Stimulated activated CD8-positive, alpha-beta memory T cell treated with anti-CD3 and anti-CD28 coated beads, Interleukin-7, amount 100 ng/mL, for 48 hours (primary cell): ENCODE measurements at regions not wholly inside any gene's neighbourhood (a gene's known extent, or its start where the extent isn't known, plus 50 kb on each side); places are given as distances from the start of the nearest gene placed in this dataset.
"Not testable (repeated sequence)": the region's sequence is repeated elsewhere in the genome, so short reads cannot be mapped to it uniquely, and the experiment has no call there.

Source experiments
- DNase-seq, 2 donors: peaks; one replicate each; pipeline ENCODE4 v3.0.0-alpha.2; 2020; ENCODE audit warnings: low read depth in 1 of 2; ENCODE audit errors: extremely low read depth in 1 of 2

DNA sequence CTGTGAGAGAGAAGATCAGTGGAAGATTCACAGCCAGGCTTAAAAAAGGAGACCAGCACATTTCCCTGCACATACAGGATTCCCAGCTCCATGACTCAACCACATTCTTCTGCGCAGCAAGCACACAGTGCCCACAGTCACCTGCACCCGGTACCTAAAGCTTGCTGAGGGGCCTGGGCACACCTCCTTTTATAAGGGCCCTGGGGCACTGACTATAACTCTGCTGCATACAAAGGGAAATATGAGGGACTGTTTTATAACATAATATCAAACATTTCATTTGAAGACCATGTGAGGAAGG lies 322.9 kb downstream of the DAD1 start:
- DNase-seq, result no peak

DNA sequence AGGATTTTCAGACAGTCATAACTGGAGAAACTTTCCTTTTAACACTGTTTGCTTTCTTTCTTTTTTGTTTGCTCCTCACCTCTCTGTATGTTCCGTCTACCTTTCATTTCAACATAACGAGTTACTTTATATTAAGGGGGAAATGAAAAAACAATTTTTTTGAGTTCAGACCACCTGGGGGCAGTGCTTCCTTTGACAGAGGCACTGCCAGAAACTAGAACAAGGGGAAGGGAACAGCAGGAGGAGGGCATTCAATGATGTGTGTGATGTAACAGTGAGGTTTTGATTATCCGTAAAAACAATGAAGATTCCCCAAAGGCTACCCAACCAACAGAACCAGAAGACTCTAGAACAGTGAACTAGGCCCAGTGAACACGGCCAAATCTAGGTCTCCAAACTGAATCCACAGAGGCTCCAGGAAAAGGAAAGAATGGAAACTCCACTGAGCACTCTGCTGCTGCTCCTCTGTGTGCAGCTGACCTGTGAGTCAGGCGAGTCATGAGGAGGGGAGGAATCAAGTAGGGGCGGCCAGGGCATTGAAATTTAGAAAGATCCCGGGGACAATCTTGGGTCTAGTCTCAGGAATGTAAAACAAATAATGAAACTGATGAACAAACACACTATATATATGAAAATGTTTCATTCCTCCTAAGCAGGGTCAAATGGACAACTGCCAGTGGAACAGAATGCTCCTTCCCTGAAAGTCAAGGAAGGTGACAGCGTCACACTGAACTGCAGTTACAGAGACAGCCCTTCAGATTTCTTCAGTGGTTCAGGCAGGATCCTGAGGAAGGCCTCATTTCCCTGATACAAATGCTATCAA lies 323.5 kb downstream of the DAD1 start:
- no peak for DNase-seq

DNA sequence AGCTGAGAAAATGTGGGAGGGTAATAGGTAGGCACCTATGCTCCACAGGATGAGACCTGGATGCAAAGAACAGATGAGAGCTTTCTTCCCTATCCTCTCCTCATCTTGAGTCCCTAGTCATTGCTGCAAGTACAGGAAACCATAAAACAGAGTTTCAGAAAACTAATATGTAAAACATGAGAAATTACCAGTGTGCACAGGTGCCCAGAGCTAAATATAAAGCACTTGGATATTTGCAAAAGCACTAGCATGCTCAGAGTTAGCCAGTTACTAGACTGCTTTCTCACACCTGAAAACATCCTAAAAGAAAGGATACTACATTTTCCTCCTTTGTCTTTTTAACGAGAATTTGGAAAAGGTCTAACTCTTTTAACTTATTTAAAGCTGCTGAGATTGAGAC lies 324.3 kb downstream of the DAD1 start:
- DNase-seq, result no peak

DNA sequence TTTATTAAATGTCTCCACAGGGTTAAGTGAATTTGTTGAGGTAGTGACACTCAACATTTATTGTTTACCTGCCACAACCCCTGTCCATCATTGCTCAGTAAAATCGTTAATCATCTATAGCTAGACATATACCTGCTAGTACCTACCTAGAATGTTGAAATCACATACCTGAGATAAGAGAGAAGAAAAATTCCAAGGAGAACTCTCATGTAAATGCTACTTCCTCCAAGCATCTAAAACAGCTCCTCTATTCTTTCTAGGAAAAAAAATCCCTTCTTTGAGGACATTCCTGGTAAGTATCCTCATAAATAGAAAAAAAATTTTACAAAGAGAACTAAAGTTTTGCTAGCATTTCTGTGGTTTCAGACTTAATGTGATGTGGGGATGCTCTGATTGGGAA lies 325.1 kb downstream of the DAD1 start:
- no peak for DNase-seq

DNA sequence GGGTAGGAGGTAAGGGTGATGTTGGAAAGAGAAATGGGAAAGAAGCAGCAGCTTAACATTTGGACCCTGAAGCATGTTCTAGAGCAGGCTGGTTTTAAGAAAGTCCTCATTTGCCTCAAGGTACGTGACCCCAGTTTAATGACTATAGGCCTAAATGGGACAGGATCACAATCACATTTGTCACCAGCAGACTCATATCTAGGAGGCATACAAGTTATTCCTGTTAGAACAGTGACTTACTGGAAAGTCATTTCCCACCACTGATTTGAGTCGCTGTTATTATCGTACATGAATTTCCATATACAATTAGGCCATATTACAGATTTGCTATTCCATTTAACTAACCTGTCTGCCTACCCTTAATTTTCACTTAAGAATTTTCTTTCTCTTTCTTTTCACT lies 326.1 kb downstream of the DAD1 start:
- DNase-seq, result no peak

DNA sequence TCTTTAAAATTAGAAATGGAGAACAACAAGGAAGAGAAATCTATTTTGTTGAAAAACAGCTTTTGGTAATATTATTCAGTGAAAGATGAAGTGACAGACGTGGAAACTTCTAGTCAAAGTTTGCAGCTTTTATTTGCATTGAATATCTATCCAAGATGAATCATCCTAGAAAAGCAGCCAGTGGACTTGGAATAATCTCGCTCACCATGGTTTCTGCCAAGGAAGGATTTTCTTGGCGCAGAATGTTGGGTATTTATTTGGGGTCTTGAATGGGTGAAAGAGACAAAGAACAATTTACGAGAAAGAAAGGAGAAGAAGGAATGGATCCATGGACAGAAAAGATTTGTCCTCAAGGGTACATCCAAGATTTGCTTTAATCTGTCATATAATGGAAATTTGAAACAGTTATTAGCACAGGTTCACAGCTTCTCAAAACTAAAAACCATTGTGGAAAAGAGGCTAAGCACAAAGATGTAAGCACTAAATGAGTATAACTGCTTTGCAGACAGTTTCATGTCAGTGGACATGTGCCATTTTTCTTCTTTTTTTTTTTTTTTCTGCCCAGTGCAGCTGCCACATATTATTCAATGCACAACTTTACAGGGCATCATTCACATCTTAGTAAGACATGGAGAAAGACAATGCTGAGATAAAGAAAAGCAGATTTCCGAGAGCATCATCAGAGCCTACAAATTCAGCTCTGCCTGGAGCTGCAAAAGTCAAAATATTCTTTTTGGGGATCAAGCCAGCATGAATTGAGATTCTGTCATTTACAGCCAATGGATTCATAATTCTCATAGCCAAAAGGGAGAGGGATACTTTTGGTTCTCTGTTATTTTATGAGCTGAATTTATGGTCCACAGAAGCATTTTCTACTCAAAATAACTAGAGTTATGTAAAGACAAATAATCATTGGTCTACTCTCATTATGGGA lies 333.7 kb downstream of the DAD1 start:
- DNase-seq, result no peak

DNA sequence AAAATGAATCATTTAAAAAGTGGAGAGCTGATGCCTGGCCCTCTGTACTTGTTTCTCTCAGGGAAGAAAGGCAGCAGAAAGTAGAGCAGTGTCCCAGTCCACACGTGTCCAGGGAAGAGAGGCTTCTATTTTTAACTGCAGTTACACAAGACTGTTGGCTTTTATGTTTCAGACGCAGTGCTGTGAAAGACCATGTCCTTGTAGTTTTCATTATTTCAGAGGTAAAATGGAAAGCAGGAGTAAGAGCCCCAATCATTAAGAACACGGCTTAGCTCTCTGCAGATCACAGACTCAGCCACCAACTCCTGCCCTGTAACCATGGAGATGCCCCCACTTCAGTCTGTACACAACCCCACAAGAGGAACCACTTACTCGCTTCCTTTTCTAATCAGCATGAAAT lies 336.3 kb downstream of the DAD1 start:
- no peak for DNase-seq

DNA sequence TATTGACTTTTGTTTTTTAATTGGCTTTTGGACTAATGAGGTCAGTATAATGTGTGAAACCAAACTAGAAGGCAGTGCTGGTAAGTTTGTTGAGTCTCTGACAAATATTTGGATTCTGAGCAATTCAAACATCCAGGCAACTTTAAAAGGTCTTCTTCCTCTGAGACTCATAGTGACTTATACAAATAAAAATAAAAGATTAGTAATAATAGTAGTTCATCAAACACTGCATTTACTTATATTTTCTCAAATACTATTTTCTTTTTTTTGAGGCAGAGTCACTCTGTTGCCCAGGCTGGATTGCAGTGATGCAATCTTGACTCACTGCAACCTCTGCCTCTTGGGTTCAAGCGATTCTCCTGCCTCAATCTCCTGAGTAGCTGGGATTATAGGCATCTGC lies 337.9 kb downstream of the DAD1 start:
- no peak for DNase-seq

DNA sequence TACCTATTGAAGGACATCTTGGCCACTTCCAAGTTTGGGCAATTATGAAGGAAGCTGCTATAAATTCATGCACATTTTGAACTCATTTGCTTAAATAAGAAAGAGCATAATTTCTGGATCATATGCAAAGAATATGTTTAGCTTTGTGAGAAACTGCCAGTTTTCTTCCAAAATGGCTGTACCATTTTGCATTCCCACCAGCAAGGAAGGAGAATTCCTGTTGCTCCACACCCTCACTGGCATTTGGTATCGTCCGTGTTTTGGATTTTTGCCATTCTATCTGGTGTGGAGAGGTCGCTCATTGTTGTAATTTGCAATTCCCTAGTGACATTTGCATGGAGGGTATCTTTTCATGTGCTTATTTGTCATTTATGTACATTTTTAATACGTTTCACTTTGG lies 339.3 kb downstream of the DAD1 start:
- no peak for DNase-seq

DNA sequence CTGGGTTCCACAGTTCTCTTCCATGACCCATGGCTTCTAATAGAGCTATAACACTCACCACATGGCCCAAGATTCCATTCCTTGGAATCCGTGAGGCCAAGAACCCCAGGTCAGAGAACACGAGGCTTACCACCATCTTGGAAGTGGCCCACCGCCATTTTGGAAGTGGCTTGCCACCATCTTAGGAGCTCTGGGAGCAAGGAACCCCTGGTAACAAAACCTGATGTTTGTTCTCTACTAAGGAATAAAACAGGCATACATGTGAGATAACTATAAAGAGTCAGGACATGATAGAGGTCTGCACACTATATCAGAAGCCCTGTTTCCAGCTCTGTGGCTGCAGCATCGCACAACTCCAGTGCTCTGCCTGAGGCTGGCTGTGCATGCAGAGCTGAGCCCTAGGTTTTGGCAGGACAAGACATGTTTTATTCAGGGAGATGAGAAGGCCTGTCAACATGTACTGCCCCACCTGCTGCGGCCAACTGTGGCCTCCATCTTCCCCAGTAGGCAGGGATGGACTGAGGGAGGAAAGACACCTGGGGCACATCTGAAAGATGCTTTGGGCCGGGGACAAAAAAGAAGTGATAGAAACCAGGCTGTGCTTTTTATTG lies 344.9 kb downstream of the DAD1 start:
- DNase-seq, result no peak

DNA sequence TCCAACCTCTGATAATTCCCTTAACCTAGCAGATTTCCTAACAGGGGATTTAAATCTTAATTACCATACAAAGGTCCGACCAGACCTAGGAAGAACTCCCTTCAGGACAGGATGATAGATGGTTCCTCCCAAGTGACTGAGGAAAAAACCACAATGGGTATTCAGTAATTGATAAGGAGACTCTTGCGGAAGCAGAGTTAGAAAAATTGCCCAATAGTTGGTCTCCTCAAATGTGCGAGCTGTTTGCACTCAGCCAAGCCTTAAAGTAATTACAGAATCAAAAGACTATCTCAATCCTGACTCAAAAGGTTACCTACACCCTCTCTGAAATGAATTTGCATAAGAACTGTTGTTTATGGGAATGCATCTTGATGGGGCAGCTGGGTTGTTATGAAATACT lies 350.7 kb downstream of the DAD1 start:
- not testable (repeated sequence) for DNase-seq

DNA sequence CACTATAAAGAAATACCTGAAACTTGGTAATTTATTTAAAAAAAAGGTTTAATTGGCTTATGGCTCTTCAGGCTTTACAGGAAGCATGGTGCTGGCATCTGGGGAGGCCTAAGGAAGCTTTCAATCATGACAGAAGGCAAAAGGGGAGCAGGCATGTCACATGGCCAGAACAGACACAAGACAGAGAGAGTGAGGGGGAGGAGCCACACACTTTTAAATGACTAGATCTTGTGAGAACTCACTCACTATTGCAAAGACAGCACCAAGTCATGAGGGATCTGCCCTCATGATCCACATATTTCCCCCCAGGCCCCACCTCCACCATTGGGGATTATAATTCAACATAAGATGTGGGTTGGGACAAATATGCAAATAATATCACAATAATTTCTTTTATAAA lies 355.6 kb downstream of the DAD1 start:
- DNase-seq, result no peak

DNA sequence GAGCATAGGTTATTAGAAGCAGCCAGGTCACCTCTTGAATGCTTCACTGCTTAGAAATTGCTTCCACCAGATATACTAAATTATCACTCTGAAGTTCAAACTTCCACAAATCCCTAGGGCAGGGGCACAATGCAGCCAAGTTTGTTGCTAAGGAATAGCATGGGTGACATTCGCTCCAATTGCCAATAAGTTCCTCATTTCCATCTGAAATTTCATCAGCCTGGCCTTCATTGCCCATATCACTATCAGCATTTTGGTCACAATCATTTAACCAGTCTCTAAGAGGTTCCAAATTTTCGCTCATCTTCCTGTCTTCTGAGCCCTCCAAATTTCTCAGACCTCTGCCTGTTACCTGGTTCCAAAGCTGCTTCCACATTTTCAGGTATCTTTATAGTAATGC lies 356.1 kb downstream of the DAD1 start:
- no peak for DNase-seq

DNA sequence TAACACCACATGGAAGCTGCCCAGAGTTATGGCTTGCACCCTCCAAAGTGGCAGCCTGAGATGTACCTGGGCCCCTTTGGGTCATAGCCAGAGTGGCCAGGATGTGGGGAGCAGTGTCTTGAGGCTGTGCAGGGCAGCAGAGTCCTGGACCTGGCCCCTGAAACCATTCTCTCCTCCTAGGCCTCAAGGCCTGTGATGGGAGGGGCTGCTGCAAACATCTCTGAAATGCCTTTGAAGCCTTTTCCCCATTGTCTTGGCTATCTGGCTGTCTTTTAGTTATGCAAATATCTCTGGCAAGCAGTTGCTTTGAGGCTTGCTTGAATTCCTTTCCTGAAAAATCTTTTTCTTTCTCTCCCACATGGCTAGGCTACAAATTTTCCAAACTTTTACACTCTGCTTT lies 356.5 kb downstream of the DAD1 start:
- DNase-seq, result no peak

DNA sequence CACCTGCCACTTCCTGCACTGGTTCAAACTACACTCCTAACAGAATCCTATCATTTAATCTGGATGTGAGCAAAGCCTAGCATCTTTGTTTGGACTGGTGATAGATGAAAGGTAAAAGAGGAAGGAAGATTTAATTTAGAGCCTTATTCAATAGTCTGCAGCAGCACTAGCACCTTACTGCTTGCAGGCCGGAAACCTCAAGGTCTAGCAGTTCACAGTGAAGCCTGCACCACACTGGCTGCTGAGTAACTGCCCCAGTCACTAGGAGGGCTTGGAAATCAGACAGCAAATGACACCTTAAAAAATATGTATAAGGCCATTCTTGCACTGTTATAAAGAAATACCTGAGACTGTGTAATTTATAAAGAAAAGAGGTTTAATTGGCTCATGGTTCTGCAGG lies 358.0 kb downstream of the DAD1 start:
- no peak for DNase-seq

DNA sequence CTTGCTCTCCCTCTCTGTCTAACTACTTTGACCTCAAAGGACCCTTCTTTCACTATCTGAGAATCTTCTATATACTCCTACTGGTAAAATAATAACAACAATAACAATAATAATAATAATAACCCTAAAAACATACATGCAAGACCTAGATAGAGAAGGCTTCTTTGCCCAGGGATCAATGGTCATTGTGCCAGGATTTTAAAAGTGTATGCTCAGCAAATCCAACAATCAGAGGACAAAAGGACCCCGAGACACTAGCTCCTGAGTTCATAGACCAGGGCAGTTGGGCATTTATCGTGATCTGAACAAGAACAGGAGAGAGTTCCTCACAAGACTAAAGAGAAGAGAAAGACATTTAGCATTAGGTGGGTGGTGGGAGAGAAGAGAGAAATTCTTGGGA lies 358.5 kb downstream of the DAD1 start:
- no peak for DNase-seq

DNA sequence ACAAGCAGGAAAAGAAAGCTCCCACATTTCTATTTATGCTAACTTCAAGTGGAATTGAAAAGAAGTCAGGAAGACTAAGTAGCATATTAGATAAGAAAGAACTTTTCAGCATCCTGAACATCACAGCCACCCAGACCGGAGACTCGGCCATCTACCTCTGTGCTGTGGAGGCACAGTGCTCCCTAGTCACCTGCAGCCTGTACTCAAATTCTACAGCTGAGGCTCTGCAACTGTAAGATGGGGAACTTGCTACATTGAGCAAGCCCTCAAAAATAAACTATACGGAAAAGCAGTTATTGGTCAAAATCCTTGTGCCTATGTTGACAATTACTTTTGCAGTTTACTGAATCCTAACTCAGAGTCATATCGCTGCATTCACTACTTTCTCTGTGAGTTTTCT lies 361.9 kb downstream of the DAD1 start:
- no peak for DNase-seq

DNA sequence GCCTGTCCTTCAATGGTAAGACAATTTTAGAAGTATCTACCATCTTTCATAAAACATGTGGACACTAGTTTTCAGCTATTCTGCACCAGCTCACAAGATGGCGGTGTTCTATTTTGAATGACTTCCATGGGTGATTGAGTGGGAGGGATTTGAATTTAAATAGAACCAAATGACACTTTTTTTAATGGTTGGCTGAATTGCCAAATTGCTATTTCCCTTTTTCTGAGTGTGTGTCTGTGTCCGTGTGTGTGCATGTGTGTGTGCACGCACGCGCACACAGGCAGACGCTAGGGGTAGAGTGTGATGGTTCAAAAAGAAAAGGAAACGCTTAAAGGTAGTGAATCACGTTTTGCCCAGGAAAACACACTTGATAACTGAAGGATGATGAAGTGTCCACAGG lies 362.6 kb downstream of the DAD1 start:
- no peak for DNase-seq

DNA sequence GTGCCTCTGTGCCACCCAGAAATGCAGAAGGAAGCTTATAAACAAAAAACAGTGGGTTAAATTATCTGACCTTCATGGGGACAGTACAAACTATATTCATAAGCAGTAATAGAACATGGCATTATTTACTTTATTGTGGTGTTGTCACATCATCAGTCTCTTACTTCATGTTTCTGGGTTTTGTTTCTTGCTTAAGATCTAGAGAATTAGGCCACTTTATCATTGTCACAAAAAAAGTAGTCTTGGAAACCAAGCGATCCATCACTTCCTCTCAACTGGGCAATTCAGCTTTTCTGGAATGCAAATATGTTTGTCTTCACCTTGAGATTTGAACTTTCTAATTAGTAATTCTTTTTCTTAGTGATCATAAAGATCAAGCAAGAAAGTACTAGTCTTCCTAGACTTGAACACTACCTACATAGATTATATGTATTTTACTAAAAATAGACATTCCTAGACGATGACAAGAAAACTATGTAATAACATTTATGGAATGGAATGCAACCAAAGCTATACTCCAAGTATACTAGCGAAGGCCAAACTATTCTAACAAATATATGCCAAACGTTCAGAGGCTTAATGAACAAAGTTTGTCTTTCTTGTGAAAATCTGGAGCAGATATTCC lies 363.4 kb downstream of the DAD1 start:
- DNase-seq, result no peak

DNA sequence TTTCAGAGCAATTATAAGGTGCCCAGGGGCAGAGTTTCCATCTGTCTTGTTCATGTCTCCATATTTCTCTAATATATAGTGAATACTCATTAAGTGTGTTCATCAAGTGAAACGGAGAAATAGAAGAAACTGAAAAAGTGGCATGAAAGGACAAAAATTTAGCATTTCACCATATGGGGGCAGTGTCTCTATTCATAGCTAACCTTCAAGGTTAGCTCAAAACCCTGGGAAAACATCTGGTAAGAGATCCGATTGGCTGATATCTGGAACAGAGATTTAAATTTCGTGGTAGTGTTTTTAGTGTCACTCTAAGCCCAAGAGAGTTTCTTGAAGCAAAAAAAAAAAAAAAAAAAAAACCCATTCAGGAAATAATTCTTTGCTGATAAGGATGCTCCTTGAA lies 367.5 kb downstream of the DAD1 start:
- no peak for DNase-seq

DNA sequence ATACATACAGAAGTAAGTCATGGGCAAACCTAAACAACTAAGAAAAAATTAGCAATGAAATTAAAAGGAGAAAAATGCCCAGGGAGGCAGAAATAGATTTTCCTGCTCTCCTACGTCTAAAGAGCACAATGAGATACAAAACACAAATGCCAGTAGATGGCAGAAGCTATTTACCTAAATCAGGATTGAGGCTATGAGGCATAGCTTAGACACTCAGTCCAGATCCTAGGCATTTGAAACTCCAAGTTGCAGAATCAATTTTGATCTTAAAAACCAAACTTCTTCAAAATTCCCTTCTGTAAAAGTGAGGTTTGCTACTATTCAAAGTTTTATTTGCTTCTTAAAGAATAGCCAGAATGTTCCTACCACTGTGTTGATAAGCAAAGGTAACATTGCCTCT lies 368.6 kb downstream of the DAD1 start:
- DNase-seq, result no peak

DNA sequence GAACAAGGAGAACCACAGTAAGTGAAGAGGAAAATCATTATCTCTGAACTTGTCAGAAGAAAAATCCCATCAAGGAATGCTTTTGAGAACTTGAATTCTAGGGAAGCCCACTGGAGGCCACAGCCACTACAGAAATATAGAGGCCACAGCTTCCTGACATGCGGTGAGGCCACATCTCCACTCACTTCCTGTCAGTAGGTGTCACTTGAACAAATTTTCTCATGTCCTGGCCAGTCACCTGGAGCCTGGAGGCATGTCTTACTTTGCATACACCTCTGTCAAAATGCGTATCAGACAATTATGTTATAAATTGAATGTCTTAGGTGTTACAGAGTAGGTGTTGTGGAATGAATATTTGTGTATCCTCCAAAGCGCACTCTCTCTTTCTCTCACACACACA lies 370.3 kb downstream of the DAD1 start:
- no peak for DNase-seq
